ENCODE measurements at regions not wholly inside any gene's neighbourhood (a gene's known extent, or its start where the extent isn't known, plus 50 kb on each side); places are given as distances from the start of the nearest gene placed in this dataset.

DNA sequence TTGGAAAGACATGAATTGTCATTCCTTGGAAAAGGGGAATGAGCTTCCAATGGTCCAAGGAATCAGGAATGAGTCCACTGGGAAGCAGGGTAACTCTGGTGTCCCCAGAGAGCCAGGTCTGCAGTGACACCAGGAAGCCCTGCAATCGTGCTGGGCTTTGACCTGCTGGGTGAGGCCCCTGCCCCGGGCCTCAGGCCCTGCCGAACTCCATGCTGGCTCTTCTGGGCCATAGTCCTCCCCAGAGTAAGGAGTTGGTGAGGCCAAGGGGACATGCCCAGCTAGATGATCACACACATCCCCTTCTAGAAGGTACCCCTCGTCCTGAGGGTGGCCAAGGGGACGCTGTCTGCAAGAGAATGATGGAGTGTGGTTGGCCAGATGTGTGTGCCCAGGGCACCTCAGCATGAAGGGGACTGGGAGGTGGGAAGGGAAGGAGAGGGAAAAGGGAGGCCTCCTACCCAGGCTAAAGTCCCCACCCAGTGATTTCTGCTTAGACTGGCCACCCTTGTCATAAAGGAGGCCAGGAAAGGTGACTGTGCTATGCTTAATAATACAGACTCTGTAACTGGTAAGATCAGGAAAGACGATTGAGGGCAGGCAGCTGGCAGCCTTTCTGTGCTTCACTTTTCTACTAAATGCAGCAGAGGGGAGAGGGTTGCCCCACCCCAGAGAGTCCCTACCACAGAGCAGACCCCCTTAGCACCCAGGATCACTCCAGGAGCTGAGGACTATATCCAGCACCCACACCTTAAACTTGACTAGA is 119.3 kb downstream of the SNX5 start (continued):
- TF ChIP-seq, protein P1, sequence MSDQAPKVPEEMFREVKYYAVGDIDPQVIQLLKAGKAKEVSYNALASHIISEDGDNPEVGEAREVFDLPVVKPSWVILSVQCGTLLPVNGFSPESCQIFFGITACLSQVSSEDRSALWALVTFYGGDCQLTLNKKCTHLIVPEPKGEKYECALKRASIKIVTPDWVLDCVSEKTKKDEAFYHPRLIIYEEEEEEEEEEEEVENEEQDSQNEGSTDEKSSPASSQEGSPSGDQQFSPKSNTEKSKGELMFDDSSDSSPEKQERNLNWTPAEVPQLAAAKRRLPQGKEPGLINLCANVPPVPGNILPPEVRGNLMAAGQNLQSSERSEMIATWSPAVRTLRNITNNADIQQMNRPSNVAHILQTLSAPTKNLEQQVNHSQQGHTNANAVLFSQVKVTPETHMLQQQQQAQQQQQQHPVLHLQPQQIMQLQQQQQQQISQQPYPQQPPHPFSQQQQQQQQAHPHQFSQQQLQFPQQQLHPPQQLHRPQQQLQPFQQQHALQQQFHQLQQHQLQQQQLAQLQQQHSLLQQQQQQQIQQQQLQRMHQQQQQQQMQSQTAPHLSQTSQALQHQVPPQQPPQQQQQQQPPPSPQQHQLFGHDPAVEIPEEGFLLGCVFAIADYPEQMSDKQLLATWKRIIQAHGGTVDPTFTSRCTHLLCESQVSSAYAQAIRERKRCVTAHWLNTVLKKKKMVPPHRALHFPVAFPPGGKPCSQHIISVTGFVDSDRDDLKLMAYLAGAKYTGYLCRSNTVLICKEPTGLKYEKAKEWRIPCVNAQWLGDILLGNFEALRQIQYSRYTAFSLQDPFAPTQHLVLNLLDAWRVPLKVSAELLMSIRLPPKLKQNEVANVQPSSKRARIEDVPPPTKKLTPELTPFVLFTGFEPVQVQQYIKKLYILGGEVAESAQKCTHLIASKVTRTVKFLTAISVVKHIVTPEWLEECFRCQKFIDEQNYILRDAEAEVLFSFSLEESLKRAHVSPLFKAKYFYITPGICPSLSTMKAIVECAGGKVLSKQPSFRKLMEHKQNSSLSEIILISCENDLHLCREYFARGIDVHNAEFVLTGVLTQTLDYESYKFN (CRISPR knock-in tag; conservative IDR thresholded peaks at IDR 0.05): peak; percentile 40; the same call in 1 of the 2 replicates
- TF ChIP-seq, protein P2, sequence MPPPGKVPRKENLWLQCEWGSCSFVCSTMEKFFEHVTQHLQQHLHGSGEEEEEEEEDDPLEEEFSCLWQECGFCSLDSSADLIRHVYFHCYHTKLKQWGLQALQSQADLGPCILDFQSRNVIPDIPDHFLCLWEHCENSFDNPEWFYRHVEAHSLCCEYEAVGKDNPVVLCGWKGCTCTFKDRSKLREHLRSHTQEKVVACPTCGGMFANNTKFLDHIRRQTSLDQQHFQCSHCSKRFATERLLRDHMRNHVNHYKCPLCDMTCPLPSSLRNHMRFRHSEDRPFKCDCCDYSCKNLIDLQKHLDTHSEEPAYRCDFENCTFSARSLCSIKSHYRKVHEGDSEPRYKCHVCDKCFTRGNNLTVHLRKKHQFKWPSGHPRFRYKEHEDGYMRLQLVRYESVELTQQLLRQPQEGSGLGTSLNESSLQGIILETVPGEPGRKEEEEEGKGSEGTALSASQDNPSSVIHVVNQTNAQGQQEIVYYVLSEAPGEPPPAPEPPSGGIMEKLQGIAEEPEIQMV (CRISPR knock-in tag; IDR thresholded peaks at IDR 0.05; ENCODE audit: low read depth): 0 out of 2 replicates have a peak, but pooled peaks have one; percentile 73

DNA sequence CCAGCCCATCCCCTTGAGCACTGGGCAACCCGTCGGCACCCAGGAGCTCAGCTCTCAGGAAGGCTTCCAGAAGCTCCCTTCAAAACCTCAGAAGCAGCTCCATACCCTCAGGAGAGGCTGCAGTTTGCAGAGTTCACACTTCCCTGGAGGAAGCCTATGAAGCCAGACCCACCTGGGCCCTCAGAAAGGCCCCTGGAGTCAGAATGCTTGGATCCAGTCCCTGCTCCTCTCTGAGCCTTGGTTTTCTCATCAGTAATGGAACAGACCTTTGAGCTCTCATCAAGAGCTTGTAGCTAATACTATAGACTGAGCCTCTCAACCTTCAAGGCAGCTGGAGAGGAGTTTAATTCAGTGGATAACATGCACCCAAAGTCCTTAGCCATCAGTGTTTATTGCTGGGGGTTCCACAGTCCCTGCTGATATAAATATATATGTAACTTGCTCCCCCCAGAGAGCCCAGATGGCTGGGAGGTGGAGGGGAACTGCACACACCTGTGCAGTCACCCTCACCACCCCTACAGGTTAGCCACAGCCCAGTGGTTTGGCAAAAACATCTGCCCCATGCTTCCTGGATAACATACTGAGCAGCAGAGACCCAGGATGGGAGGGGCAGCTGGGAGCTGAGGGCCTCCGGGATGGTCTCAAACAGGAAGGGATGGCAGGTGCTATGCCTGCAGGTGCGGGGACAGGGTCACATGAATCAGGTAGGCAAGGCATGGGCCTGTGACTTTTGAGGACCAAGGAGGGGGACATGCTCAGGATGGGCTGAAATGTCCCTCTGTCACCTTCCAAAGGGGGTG is 120.1 kb downstream of the SNX5 start:
- POLR2A ChIA-PET: interaction anchor here (0.7 to 9.9 kb wide), 14 partner anchors 12 to 173 kb away, joined by 3 to 164 read pairs (median 4); partner anchors contain the start of gene RRBP1
- no peaks in the 10 kb centered on the region for H3K9me3 ChIP-seq (ENCODE audit: low read length)
- DNase-seq (ENCODE audit: low spot score) (no peak), ATAC-seq (peak; percentile 62), FAIRE-seq (no peak)
- H3K4me3 ChIP-seq (replicated peaks in 1 of 3; ENCODE audit: insufficient read depth in 1 of 3, low read depth in 2 of 3, low read length in 3 of 3): peak overlapping the region in 1 of 3 experiments; percentile 20; a peak in 1 of 6 replicates
- intact Hi-C loops (cut with micrococcal nuclease; ENCODE audit: unreplicated experiment): no loop called here
- H3K4me1 ChIP-seq (ENCODE audit: insufficient read depth, low read length): peaks cover 75% of the 10 kb centered on the region
- CTCF ChIA-PET (ENCODE audit: low intra/inter-chr PET ratio, low total read pairs): no interaction called here
- no peak overlapping the region for H3K9ac ChIP-seq (ENCODE audit: insufficient read depth, low read depth, low read length)
- no peaks in the 10 kb centered on the region for H4K20me1 ChIP-seq (ENCODE audit: insufficient read depth, low read length)
- in situ Hi-C loops (cut with HindIII; ENCODE audit: extremely low pct_ligation_motif_present, low pct_unique_long_range_greater_than_20kb): no loop called here
- peak overlapping the region; percentile 40 for H3K4me2 ChIP-seq (ENCODE audit: low read depth, low read length)
- H3K36me3 ChIP-seq (replicated peaks in 1 of 2; ENCODE audit: control insufficient read depth in 1 of 2, insufficient read depth in 2 of 2, low read length in 2 of 2): no peaks in the 10 kb centered on the region
- 48% methylated on average over 2 of the region's 4 CpGs for WGBS (ENCODE audit: low lambda C conversion rate)
- no peak overlapping the region for H3K27ac ChIP-seq (ENCODE audit: extremely low read length, insufficient read depth, low read length)
- peaks cover 2 to 7% of the 10 kb centered on the region in 2 experiments; a peak in 2 of 5 replicates for H3K27me3 ChIP-seq (ENCODE audit: control insufficient read depth in 1 of 2, insufficient read depth in 2 of 2, low read length in 2 of 2)
- no TSS peak for BruUV-seq (replicated peaks)
- H3K79me2 ChIP-seq (ENCODE audit: insufficient read depth, low read length): no peaks in the 10 kb centered on the region
- H2AFZ ChIP-seq (ENCODE audit: low read length): no peak overlapping the region
- TF ChIP-seq REPIN1 (CRISPR knock-in tag; IDR thresholded peaks at IDR 0.05; ENCODE audit: borderline replicate concordance, low read depth): no peak
- TF ChIP-seq POLR2G (IDR thresholded peaks at IDR 0.05; ENCODE audit: low read depth, low read length): no peak
- TF ChIP-seq SIN3A (IDR thresholded peaks at IDR 0.05; ENCODE audit: borderline replicate concordance, low read depth, low read length): no peak
- no peak for TF ChIP-seq ZNF496 (CRISPR knock-in tag; IDR thresholded peaks at IDR 0.05; ENCODE audit: insufficient replicate concordance)
- TF ChIP-seq ZNF160 (CRISPR knock-in tag; IDR thresholded peaks at IDR 0.05): no peak
- no peak for TF ChIP-seq ZBTB42 (CRISPR knock-in tag; IDR thresholded peaks at IDR 0.05)
- TF ChIP-seq, protein P3, sequence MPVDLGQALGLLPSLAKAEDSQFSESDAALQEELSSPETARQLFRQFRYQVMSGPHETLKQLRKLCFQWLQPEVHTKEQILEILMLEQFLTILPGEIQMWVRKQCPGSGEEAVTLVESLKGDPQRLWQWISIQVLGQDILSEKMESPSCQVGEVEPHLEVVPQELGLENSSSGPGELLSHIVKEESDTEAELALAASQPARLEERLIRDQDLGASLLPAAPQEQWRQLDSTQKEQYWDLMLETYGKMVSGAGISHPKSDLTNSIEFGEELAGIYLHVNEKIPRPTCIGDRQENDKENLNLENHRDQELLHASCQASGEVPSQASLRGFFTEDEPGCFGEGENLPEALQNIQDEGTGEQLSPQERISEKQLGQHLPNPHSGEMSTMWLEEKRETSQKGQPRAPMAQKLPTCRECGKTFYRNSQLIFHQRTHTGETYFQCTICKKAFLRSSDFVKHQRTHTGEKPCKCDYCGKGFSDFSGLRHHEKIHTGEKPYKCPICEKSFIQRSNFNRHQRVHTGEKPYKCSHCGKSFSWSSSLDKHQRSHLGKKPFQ (CRISPR knock-in tag; IDR thresholded peaks at IDR 0.05; ENCODE audit: insufficient replicate concordance): no peak
- no peak for TF ChIP-seq HHEX (CRISPR knock-in tag; IDR thresholded peaks at IDR 0.05)
- TF ChIP-seq ELF1 (CRISPR knock-in tag; IDR thresholded peaks at IDR 0.05): peak; percentile 21; the same call in 1 of the 2 replicates
- no peak for TF ChIP-seq THYN1 (CRISPR knock-in tag; IDR thresholded peaks at IDR 0.05; ENCODE audit: borderline replicate concordance, low read depth)

All from HepG2 (cell line).